GM13977 (cell line): ENCODE measurements at regions not wholly inside any gene's neighbourhood (a gene's known extent, or its start where the extent isn't known, plus 50 kb on each side); places are given as distances from the start of the nearest gene placed in this dataset.

ENCODE experiments used
- DNase-seq: peaks from one replicate; pipeline ENCODE4 v3.0.0; 2012; ENCODE audit warnings: low spot score
- in situ Hi-C: fragments of 300-500 bp; cut with MboI; formaldehyde crosslinking; loops from one replicate; pipeline ENCODE4 v1.12.0; 2022; ENCODE audit warnings: low sequenced_read_pairs, low pct_unique_long_range_greater_than_20kb, mixed read lengths, inconsistent platforms; ENCODE audit not compliant: unreplicated experiment
- TF ChIP-seq, protein P1 (sequence below): IDR thresholded peaks from 2 replicates; pipeline ENCODE4 v1.5.1; 2012; ENCODE audit warnings: mild to moderate bottlenecking, control low read depth; ENCODE audit not compliant: insufficient read depth; ENCODE audit errors: extremely low read depth, missing control alignments

DNA sequence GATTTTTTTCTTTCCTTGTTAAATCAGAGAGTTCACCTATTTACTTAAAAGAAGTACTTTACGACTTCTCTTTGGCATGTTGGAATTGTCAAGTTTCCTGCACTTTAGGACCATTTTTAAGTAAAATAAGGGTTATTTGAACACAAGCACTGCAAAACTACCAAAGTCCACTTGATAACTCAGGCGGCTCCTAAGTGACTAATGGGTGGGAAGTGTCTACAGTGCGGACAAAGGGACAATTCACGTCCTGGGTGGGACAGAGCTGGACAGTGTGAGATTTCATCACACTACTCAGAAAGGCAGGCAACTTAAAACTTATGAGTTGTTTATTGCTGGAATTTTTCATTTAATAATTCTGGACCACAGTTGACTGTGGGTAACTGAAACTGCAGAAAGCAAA lies 590.2 kb upstream of the UBE2E2 start:
- TF ChIP-seq, protein P1, sequence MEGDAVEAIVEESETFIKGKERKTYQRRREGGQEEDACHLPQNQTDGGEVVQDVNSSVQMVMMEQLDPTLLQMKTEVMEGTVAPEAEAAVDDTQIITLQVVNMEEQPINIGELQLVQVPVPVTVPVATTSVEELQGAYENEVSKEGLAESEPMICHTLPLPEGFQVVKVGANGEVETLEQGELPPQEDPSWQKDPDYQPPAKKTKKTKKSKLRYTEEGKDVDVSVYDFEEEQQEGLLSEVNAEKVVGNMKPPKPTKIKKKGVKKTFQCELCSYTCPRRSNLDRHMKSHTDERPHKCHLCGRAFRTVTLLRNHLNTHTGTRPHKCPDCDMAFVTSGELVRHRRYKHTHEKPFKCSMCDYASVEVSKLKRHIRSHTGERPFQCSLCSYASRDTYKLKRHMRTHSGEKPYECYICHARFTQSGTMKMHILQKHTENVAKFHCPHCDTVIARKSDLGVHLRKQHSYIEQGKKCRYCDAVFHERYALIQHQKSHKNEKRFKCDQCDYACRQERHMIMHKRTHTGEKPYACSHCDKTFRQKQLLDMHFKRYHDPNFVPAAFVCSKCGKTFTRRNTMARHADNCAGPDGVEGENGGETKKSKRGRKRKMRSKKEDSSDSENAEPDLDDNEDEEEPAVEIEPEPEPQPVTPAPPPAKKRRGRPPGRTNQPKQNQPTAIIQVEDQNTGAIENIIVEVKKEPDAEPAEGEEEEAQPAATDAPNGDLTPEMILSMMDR: no peak
- in situ Hi-C loops: no loop called here
- DNase-seq: no peak

DNA sequence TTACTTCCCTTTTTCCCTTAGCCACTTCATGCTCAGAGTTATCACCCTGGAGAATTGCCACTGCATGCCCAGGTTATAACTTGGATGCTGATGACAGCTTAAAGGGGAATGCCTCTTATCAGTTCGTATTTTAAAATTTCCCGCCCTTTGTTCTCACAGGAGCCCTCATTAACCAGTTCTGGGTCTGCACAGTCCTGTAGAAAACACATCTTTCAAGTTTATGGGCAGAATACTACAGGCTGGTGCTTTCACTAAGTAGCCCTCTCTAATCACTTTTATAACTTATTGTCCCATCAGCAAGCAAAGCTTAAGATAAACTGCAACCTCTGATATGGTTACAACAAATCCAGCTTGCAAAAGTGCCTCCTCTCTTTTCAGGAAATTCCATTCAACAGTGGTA lies 587.3 kb upstream of the UBE2E2 start:
- DNase-seq: no peak
- in situ Hi-C loops: no loop called here
- TF ChIP-seq, protein P1: no peak

DNA sequence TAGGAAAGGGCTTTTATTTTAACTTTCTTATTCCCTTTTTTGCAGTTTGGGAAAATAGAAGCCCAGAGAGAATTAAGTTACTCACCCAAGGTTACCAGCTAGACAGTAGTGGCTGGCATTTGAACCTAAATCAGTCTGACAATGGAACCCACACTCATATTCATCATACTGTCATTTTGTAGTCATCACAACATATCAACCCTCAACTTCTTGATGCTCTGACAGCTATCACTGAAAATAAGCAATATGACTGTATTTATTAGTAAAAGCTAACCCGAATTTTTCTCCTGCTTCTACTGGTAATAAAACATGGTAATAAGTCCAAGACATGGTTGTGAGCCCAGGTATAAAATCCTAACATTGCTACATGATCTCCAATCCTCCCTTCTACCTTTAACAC lies 585.8 kb upstream of the UBE2E2 start:
- no peak for DNase-seq
- TF ChIP-seq, protein P1: no peak
- in situ Hi-C loops: no loop called here

DNA sequence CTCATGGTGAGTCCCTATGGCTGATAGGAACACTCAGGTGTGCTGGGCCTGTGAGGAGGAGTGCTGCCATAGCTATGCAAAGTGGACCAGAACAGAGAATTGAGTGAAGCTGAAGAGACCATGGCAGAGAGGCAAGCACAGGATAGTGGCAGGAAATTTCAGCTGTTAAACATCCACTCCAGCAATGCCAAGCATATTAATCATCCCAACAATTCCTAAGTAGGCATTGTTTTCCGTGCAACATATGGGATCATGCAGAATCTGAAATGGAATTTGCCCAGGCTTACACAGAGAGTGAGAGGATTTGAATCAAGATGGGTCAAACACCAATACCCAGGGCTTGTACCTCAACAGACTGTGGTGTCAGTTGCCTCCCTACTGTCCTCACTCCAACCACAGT lies 582.6 kb upstream of the UBE2E2 start:
- DNase-seq: no peak
- TF ChIP-seq, protein P1: no peak
- in situ Hi-C loops: no loop called here

DNA sequence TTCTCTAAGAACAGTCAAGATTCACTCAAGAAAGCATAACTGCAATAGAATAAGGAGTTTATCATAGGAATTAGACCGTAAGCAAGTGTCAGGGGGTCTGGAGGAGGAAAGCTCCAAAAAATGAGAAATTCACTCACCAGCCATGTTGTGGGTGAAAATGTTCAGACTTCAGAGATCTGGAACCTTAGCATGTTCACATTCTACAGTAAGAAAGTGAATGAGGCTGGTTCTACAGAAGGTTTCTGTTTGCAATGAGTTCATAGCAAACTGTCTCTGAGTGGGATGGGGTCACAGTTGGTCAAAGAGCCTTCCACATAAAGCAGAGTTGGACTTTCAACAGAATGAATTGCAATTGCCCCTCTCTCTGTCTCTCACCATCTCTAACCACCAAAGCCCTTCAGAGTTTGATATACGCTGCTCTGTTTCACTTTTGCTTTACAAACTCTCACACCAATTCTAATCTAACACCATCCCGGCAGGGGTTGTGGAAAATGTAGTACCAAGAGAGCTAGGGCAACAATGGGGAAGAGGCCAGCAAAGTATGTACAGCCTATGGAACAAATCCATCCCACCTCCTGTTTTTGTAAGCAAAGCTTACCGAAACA lies 581.8 kb upstream of the UBE2E2 start:
- TF ChIP-seq, protein P1: no peak

DNA sequence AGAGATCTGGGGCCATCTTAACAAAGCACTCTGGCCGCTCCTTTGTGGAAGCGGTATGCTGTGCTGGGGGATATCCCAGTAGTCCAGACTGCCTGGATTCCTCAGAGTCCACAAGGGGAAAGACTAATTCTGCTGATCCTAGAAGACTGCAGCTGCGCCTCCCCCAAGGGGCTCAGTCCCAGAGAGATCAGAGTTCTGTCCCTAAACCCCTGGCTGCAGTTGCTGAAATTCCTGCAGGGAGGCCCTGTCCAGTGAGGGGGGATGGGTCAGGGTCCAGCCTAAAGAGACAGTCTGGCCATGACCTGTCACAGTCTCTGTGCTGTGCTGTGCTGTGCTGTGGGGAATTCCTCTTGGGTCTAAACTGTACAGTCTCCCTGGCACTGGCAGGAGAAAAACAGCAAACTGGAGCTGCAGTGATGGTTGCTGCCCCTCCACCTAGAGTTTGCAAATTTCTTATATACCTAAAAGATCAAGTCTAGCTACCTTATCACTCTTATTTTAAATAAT lies 575.1 kb upstream of the UBE2E2 start:
- no peak for DNase-seq
- in situ Hi-C loops: no loop called here
- TF ChIP-seq, protein P1: no peak

More for the DNA sequence above, 581.8 kb upstream of the UBE2E2 start:
- in situ Hi-C loops: no loop called here
- no peak for DNase-seq
